Activated gamma-delta T cell treated with Interleukin-2 at 50 U/mL for 16 hours (primary cell): ENCODE measurements at regions not wholly inside any gene's neighbourhood (a gene's known extent, or its start where the extent isn't known, plus 50 kb on each side); places are given as distances from the start of the nearest gene placed in this dataset.
"Not testable (repeated sequence)": the region's sequence is repeated elsewhere in the genome, so short reads cannot be mapped to it uniquely, and the experiment has no call there.

Source experiments
- DNase-seq: peaks from one replicate; pipeline ENCODE4 v3.0.0-alpha.2; 2020

GRCh38 chr2:224260372-224261020 is 141.4 kb downstream of the FAM124B start:
- no peak for DNase-seq

GRCh38 chr2:224259831-224260230 is 142.1 kb downstream of the FAM124B start:
- no peak for DNase-seq

GRCh38 chr2:224258059-224258458 is 143.8 kb downstream of the FAM124B start:
- no peak for DNase-seq

- no peak for DNase-seq
Observed at GRCh38 chr2:224257156-224257555, 144.8 kb downstream of the FAM124B start.

- DNase-seq: no peak
Observed at GRCh38 chr2:224253464-224253863, 148.4 kb downstream of the FAM124B start.

- no peak for DNase-seq
Observed at GRCh38 chr2:224252631-224253030, 149.3 kb downstream of the FAM124B start.

GRCh38 chr2:224248944-224249371 is 152.9 kb downstream of the FAM124B start:
- no peak for DNase-seq

GRCh38 chr2:224242561-224242960 is 159.3 kb downstream of the FAM124B start:
- DNase-seq: no peak

GRCh38 chr2:224241812-224242211 is 160.1 kb downstream of the FAM124B start:
- no peak for DNase-seq

- DNase-seq: no peak
Observed at GRCh38 chr2:224241001-224241400, 160.9 kb downstream of the FAM124B start.

- no peak for DNase-seq
Observed at GRCh38 chr2:224223851-224224555, 177.9 kb downstream of the FAM124B start.

- no peak for DNase-seq
Observed at GRCh38 chr2:224222974-224223373, 178.9 kb downstream of the FAM124B start.

GRCh38 chr2:224222291-224222690 is 179.6 kb downstream of the FAM124B start:
- no peak for DNase-seq

- no peak for DNase-seq
Observed at GRCh38 chr2:224221455-224221913, 180.4 kb downstream of the FAM124B start.

- DNase-seq: no peak
Observed at GRCh38 chr2:224220586-224221255, 181.2 kb downstream of the FAM124B start.

GRCh38 chr2:224219781-224220180 is 180.7 kb upstream of the SERPINE2 start:
- DNase-seq: no peak

- DNase-seq: no peak
Observed at GRCh38 chr2:224217962-224218347, 178.9 kb upstream of the SERPINE2 start.

GRCh38 chr2:224217233-224217961 is 178.3 kb upstream of the SERPINE2 start:
- no peak for DNase-seq

GRCh38 chr2:224215611-224216010 is 176.5 kb upstream of the SERPINE2 start:
- not testable (repeated sequence) for DNase-seq

GRCh38 chr2:224213396-224213795 is 174.3 kb upstream of the SERPINE2 start:
- no peak for DNase-seq

- no peak for DNase-seq
Observed at GRCh38 chr2:224211791-224212190, 172.7 kb upstream of the SERPINE2 start.

GRCh38 chr2:224211181-224211480 is 172.0 kb upstream of the SERPINE2 start:
- DNase-seq: no peak
